ENCODE measurements at regions not wholly inside any gene's neighbourhood (a gene's known extent, or its start where the extent isn't known, plus 50 kb on each side); places are given as distances from the start of the nearest gene placed in this dataset.

DNA sequence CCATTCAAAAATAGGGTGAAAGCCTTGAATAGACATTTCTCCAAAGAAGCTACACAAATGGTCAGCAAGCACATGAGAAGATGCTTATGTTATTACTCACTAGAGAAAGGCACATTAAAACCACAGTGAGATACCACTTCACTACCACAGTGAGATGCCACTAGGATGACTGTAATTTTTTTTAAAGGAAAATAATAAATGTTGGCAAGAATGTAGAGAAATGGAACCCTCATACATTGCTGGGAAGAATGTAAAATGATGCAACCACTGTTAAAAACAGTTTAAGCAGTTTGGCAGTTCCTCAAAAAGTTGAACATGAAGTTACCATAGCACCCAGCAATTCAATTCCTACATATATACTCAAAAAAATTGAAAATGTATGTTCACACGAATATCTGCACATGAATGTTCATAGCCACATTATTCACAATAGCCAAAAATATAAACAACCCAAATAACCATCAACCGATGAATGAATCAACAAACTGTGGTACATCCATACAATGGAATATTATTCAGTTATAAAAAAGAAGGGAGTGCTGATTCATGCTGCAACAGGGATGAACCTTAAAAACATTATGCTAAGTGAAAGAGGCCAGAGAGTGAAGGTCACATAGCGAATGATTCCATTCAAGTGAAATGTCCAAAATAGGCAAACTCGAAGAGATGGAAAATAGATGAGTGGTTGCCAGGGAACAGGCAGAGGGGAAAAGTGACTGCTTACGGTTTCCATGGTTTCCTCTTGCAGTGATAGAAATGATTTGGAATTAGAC is 156.2 kb upstream of the NDUFV2 start:
- TF ChIP-seq ARNTL (CRISPR knock-in tag; IDR thresholded peaks at IDR 0.05; ENCODE audit: borderline replicate concordance, low read depth) (no peak), TCF4 (CRISPR knock-in tag; IDR thresholded peaks at IDR 0.05; ENCODE audit: borderline replicate concordance) (no peak), CSDC2 (CRISPR knock-in tag; IDR thresholded peaks at IDR 0.05) (no peak), SNAI2 (CRISPR knock-in tag; IDR thresholded peaks at IDR 0.05) (no peak)

All from SK-N-SH treated with all-trans-retinoic acid at 6 μM for 48 hours (cell line).